Colonic mucosa (tissue), 4 donors: ENCODE measurements at regions not wholly inside any gene's neighbourhood (a gene's known extent, or its start where the extent isn't known, plus 50 kb on each side); places are given as distances from the start of the nearest gene placed in this dataset.
A peak's percentile ranks its signal among the peaks of the same experiment; 100 is the strongest.

Experiments used
- DNase-seq: peaks from one replicate; pipeline ENCODE4 v3.0.0-alpha.2; 2020
- H3K27ac ChIP-seq: fragments of 200-600 bp; one replicate; pipeline ENCODE4 v1.8.0; 2021
- H3K27me3 ChIP-seq: fragments of 200-600 bp; one replicate; pipeline ENCODE4 v1.8.0; 2021
- H3K36me3 ChIP-seq: fragments of 200-600 bp; one replicate; pipeline ENCODE4 v1.8.0; 2021
- H3K4me1 ChIP-seq: fragments of 200-600 bp; one replicate; pipeline ENCODE4 v1.8.0; 2021; ENCODE audit warnings: mild to moderate bottlenecking
- H3K4me3 ChIP-seq: fragments of 200-600 bp; one replicate; pipeline ENCODE4 v1.8.0; 2021
- H3K9ac ChIP-seq, 2 donors: one replicate each; pipeline ENCODE4 v1.7.0; 2013; ENCODE audit warnings: control low read depth in 2 of 2, low read depth in 2 of 2, low read length in 2 of 2
- H3K9me3 ChIP-seq: fragments of 200-600 bp; one replicate; pipeline ENCODE4 v1.8.0; 2021
- CTCF ChIP-seq: fragments of 200-600 bp; IDR thresholded peaks from one replicate; pipeline ENCODE4 v1.8.0; 2022; ENCODE audit warnings: antibody characterized with exemption, mild to moderate bottlenecking
- intact Hi-C: fragments of 100-400 bp; cut with DNase I; formaldehyde crosslinking; loops from one replicate; pipeline ENCODE4 v1.14.1; 2022
- donor health status: healthy.
- donor health status: DM: no; HTN: no; CAD: no.
- donor health status: DM: no; HTN: no; CAD: no.

- no peak for DNase-seq
- intact Hi-C loops, result no loop called here
These were observed 271.7 kb upstream of the FN1 start for GRCh38 chr2:215707608-215708007.

GRCh38 chr2:215705771-215706361 lies 270.0 kb upstream of the FN1 start:
- Histone ChIP-seq H3K27me3 (no peaks in the 10 kb centered on the region), H3K27ac (no peak overlapping the region), H3K9me3 (no peaks in the 10 kb centered on the region), H3K36me3 (no peaks in the 10 kb centered on the region), H3K4me3 (no peak overlapping the region), H3K9ac (no peak overlapping the region), H3K4me1 (no peaks in the 10 kb centered on the region)
- no peak for DNase-seq
- TF ChIP-seq CTCF, result no peak
- intact Hi-C loops, result no loop called here

More at GRCh38 chr2:215707608-215708007, 271.7 kb upstream of the FN1 start:
- Histone ChIP-seq H3K9ac (no peak overlapping the region), H3K27me3 (no peaks in the 10 kb centered on the region), H3K4me1 (no peaks in the 10 kb centered on the region), H3K27ac (no peak overlapping the region), H3K9me3 (no peaks in the 10 kb centered on the region), H3K4me3 (no peak overlapping the region), H3K36me3 (no peaks in the 10 kb centered on the region)
- TF ChIP-seq CTCF, result no peak

- Histone ChIP-seq H3K27me3 (no peaks in the 10 kb centered on the region), H3K36me3 (no peaks in the 10 kb centered on the region), H3K4me3 (no peak overlapping the region), H3K9me3 (no peaks in the 10 kb centered on the region), H3K4me1 (no peaks in the 10 kb centered on the region), H3K27ac (no peak overlapping the region), H3K9ac (no peak overlapping the region)
- no peak for DNase-seq
- TF ChIP-seq CTCF, result no peak
- intact Hi-C loops, result no loop called here
These were observed 269.4 kb upstream of the FN1 start for GRCh38 chr2:215705281-215705680.

GRCh38 chr2:215702116-215702902 lies 266.4 kb upstream of the FN1 start:
- Histone ChIP-seq H3K36me3 (no peaks in the 10 kb centered on the region), H3K9ac (no peak overlapping the region), H3K4me3 (no peak overlapping the region), H3K27ac (no peak overlapping the region), H3K27me3 (no peaks in the 10 kb centered on the region), H3K4me1 (no peaks in the 10 kb centered on the region), H3K9me3 (no peaks in the 10 kb centered on the region)
- DNase-seq, result no peak
- no peak for TF ChIP-seq CTCF
- intact Hi-C loops, result no loop called here

- Histone ChIP-seq H3K36me3 (no peaks in the 10 kb centered on the region), H3K9ac (no peak overlapping the region), H3K9me3 (no peaks in the 10 kb centered on the region), H3K4me3 (no peak overlapping the region), H3K27ac (peak overlapping the region; percentile 29), H3K4me1 (no peaks in the 10 kb centered on the region), H3K27me3 (no peaks in the 10 kb centered on the region)
- no peak for TF ChIP-seq CTCF
- no peak for DNase-seq
- intact Hi-C loops, result no loop called here
These were observed 264.1 kb upstream of the FN1 start for GRCh38 chr2:215699700-215700538.
